CD4-positive, alpha-beta T cell (primary cell): ENCODE measurements at regions not wholly inside any gene's neighbourhood (a gene's known extent, or its start where the extent isn't known, plus 50 kb on each side); places are given as distances from the start of the nearest gene placed in this dataset.

Source experiments
- ATAC-seq: fragments of 200-7000 bp; cut with Tn5 transposase; one replicate; pipeline ENCODE4 v1.10.0; 2022; ENCODE audit warnings: mild to moderate bottlenecking; ENCODE audit not compliant: poor library complexity
- CTCF ChIA-PET: fragments of 350-600 bp; sonication (Branson Sonifier 250); formaldehyde crosslinking; loops from one replicate; lab custom pipeline; 2021; ENCODE audit warnings: antibody characterized with exemption, inconsistent platforms; lab: Charles Lee
- POLR2A ChIA-PET: fragments of 350-600 bp; sonication (Branson Sonifier 250); formaldehyde crosslinking; loops from one replicate; lab custom pipeline; 2021; ENCODE audit warnings: antibody characterized with exemption, inconsistent platforms; lab: Charles Lee
- DNase-seq, 14 experiments: peaks; one replicate each; pipeline ENCODE4 v3.0.0-alpha.2; 2013 to 2020; ENCODE audit warnings: mixed read lengths in 2 of 14
- H3K27ac ChIP-seq, 2 donors: one replicate each; pipeline versions ENCODE4 v1.5.1 to v1.7.0; 2013; ENCODE audit warnings: low read length in 2 of 2, low read depth in 1 of 2, mild to moderate bottlenecking in 1 of 2
- H3K27me3 ChIP-seq, 2 experiments: 1 replicate in 1 of 2; 2 replicates in 1 of 2; pipeline versions ENCODE4 v1.6.1 to v1.7.0; 2013; ENCODE audit warnings: low read length in 2 of 2, control low read depth in 1 of 2, mild to moderate bottlenecking in 1 of 2, moderate library complexity in 1 of 2; ENCODE audit not compliant: insufficient read depth in 2 of 2, control insufficient read depth in 1 of 2
- H3K36me3 ChIP-seq: one replicate; pipeline ENCODE4 v1.6.1; 2013; ENCODE audit warnings: low read length, control low read depth; ENCODE audit not compliant: insufficient read depth
- H3K4me1 ChIP-seq: one replicate; pipeline ENCODE4 v1.6.1; 2013; ENCODE audit warnings: low read length, control low read depth; ENCODE audit not compliant: insufficient read depth
- H3K4me3 ChIP-seq: one replicate; pipeline ENCODE4 v1.5.1; 2013; ENCODE audit warnings: mild to moderate bottlenecking, low read length, moderate library complexity
- H3K9me3 ChIP-seq, 2 experiments: 1 replicate in 1 of 2; 2 replicates in 1 of 2; pipeline versions ENCODE4 v1.6.1 to v1.7.0; 2013; ENCODE audit warnings: low read length in 2 of 2, mild to moderate bottlenecking in 2 of 2, control low read depth in 1 of 2, moderate library complexity in 1 of 2; ENCODE audit not compliant: control insufficient read depth in 1 of 2, insufficient read depth in 1 of 2
- H3K27ac Mint-ChIP-seq: one replicate; pipeline ENCODE4 v1.8.0; 2020; ENCODE audit warnings: mixed read lengths
- H3K27me3 Mint-ChIP-seq: one replicate; pipeline ENCODE4 v1.8.0; 2021; ENCODE audit warnings: mixed read lengths
- H3K36me3 Mint-ChIP-seq: one replicate; pipeline ENCODE4 v1.8.0; 2021; ENCODE audit warnings: low read depth, mixed read lengths
- H3K4me1 Mint-ChIP-seq: one replicate; pipeline ENCODE4 v1.8.0; 2021; ENCODE audit warnings: low read depth, mixed read lengths
- H3K4me3 Mint-ChIP-seq: one replicate; pipeline ENCODE4 v1.8.0; 2020; ENCODE audit warnings: mild to moderate bottlenecking, mixed read lengths
- H3K9me3 Mint-ChIP-seq: one replicate; pipeline ENCODE4 v1.8.0; 2020; ENCODE audit warnings: mixed read lengths
- CTCF ChIP-seq: fragments of 200-600 bp; IDR thresholded peaks from one replicate; pipeline ENCODE4 v1.8.0; 2022; ENCODE audit warnings: antibody characterized with exemption, mild to moderate bottlenecking
- intact Hi-C, 2 experiments: fragments of 100-400 bp; cut with DNase I in 1 of 2; cut with micrococcal nuclease in 1 of 2; formaldehyde crosslinking; loops; one replicate each; pipeline versions ENCODE4 v1.15.1 to v1.9.0; 2023 to 2025; cut with DNase I, micrococcal nuclease

GRCh38 chr12:92558215-92558773, 144.5 kb upstream of the PLEKHG7 start:
- H3K4me1 ChIP-seq = peaks cover 15% of the 10 kb centered on the region
- no peak overlapping the region for H3K27ac ChIP-seq
- Mint-ChIP-seq H3K9me3 (peaks cover 4% of the 10 kb centered on the region), H3K4me3 (no peak overlapping the region), H3K27me3 (no peaks in the 10 kb centered on the region), H3K4me1 (peaks cover 49% of the 10 kb centered on the region), H3K36me3 (no peaks in the 10 kb centered on the region), H3K27ac (no peak overlapping the region)
- no peak for TF ChIP-seq CTCF
- no peaks in the 10 kb centered on the region for H3K36me3 ChIP-seq
- no peak for ATAC-seq
- H3K27me3 ChIP-seq = no peaks in the 10 kb centered on the region
- no peaks in the 10 kb centered on the region for H3K9me3 ChIP-seq
- intact Hi-C loops = no loop called here
- POLR2A ChIA-PET = interaction anchor here (1.5 to 2.3 kb wide), 2 partner anchors 159 to 412 kb away, joined by 5 to 21 read pairs; partner anchors contain the start of gene BTG1
- CTCF ChIA-PET = interaction anchor here (0.7 kb wide), 1 partner anchor 52 kb away, joined by 3 read pairs; no protein-coding TSS in a partner anchor
- H3K4me3 ChIP-seq = no peak overlapping the region
- no peak for DNase-seq

- Histone ChIP-seq H3K9me3 (no peaks in the 10 kb centered on the region), H3K4me3 (no peak overlapping the region), H3K36me3 (no peaks in the 10 kb centered on the region), H3K4me1 (peaks cover 15% of the 10 kb centered on the region), H3K27me3 (no peaks in the 10 kb centered on the region), H3K27ac (peak overlapping the region in 1 of 2 donors; percentile 33)
- no peak for DNase-seq
- intact Hi-C loops = no loop called here
- no peaks in the 10 kb centered on the region for H3K27me3 Mint-ChIP-seq
- ChIA-PET POLR2A (interaction anchor here (0.7 to 2.3 kb wide), 9 partner anchors 12 to 424 kb away, joined by 3 to 21 read pairs (median 3); partner anchors contain the start of gene BTG1), CTCF (interaction anchor here (1.2 kb wide), 1 partner anchor 12 kb away, joined by 3 read pairs; no protein-coding TSS in a partner anchor)
- no peak overlapping the region for H3K4me3 Mint-ChIP-seq
- peak overlapping the region; percentile 80 for H3K27ac Mint-ChIP-seq
- H3K9me3 Mint-ChIP-seq = peaks cover 4% of the 10 kb centered on the region
- peaks cover 46% of the 10 kb centered on the region for H3K4me1 Mint-ChIP-seq
- TF ChIP-seq CTCF = no peak
- no peak for ATAC-seq
- H3K36me3 Mint-ChIP-seq = no peaks in the 10 kb centered on the region
Measured at GRCh38 chr12:92557422-92557724, 145.4 kb upstream of the PLEKHG7 start.

GRCh38 chr12:92556637-92557421, 146.0 kb upstream of the PLEKHG7 start:
- H3K4me3 Mint-ChIP-seq = peak overlapping the region; percentile 62
- H3K9me3 Mint-ChIP-seq = peaks cover 4% of the 10 kb centered on the region
- H3K4me1 Mint-ChIP-seq = peaks cover 41% of the 10 kb centered on the region
- H3K9me3 ChIP-seq = no peaks in the 10 kb centered on the region
- DNase-seq = peak in 2 of 14 experiments; percentile 21 to 29
- no peaks in the 10 kb centered on the region for H3K27me3 ChIP-seq
- H3K36me3 Mint-ChIP-seq = no peaks in the 10 kb centered on the region
- ATAC-seq = no peak
- no peak for TF ChIP-seq CTCF
- peak overlapping the region in 1 of 2 donors; percentile 33 for H3K27ac ChIP-seq
- H3K4me1 ChIP-seq = peaks cover 17% of the 10 kb centered on the region
- peak overlapping the region; percentile 80 for H3K27ac Mint-ChIP-seq
- peak overlapping the region; percentile 21 for H3K4me3 ChIP-seq
- ChIA-PET POLR2A (interaction anchor here (0.6 to 2.3 kb wide), 12 partner anchors 12 to 424 kb away, joined by 3 to 21 read pairs (median 3); partner anchors contain the start of gene BTG1), CTCF (interaction anchor here (1.2 kb wide), 2 partner anchors 12 to 13 kb away, joined by 3 read pairs; no protein-coding TSS in a partner anchor)
- no peaks in the 10 kb centered on the region for H3K27me3 Mint-ChIP-seq
- intact Hi-C loops = no loop called here
- H3K36me3 ChIP-seq = no peaks in the 10 kb centered on the region
